ENCODE measurements at regions not wholly inside any gene's neighbourhood (a gene's known extent, or its start where the extent isn't known, plus 50 kb on each side); places are given as distances from the start of the nearest gene placed in this dataset.
"Not testable (repeated sequence)": the region's sequence is repeated elsewhere in the genome, so short reads cannot be mapped to it uniquely, and the experiment has no call there.

DNA sequence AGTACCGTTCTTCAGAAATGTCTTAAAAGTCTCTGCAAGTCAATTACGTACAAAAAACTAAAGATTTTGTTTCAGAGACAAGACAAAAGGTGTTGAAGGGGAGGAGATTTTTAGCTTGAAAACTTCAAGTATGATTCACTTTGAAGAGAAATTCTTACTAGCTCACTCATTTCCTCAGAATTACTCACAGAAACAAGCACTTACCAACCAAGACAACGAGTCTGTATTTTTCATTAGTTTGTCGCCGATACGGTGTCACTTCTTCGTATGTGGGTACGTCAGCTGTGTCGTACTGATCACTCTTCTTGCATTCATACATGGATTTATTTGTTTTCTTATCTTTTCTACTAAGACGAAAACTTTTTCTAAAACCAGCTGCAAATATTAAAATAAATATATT lies 90.6 kb upstream of the ODAD2 start:
- no peak for DNase-seq (ENCODE audit: low spot score)

DNA sequence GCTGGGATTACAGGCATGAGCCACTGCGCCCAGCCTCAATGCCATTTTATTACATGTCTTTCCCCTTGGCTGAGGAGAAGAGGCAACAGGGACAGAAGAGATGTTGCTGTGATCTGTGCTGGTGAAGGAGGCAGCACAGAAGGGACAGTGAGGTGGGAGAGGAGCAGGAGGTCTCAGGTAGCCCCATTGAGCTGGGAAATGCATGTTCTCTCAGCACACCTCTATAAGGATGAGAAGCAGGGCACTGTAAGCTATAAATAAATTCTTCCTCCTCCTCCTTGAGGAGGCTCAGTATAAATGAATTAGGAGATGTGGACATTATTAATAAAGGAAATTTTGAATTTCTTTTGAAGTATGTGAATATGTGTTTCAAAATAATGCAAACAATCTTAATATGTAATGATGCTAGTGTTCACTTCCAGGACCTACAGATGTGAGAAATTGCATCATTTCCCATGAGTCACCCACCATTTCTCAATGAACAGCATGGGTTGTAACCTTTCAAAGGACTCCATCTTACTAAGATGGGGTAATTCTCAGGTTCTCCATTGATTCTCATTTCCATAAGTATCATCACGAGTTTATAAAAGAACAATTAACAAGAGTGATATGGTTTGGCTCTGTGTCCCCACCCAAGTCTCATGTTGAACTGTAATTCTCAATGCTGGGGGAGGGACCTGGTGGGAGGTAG lies 88.9 kb upstream of the ODAD2 start:
- DNase-seq (ENCODE audit: low spot score): no peak
- intact Hi-C loops (cut with DNase I): no loop called here

More for the DNA sequence above, 90.6 kb upstream of the ODAD2 start:
- intact Hi-C loops (cut with DNase I): no loop called here

DNA sequence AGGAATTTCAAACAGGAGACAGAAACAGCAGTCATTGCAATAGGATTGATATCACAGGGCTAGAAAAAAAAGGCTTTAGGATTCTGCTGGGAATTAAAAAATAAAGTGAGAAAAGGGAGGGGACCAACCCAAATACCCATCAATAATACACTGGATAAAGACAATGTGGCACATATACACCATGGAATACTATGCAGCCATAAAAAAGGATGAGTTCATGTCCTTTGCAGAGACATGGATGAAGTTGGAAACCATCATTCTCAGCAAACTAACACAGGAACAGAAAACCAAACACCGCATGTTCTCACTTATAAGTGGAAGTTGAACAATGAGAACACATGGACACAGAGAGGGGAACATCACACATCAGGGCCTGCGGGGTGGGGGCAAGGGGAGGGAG lies 86.9 kb upstream of the ODAD2 start:
- intact Hi-C loops (cut with DNase I); DNase-seq (ENCODE audit: low spot score): not testable (repeated sequence)

DNA sequence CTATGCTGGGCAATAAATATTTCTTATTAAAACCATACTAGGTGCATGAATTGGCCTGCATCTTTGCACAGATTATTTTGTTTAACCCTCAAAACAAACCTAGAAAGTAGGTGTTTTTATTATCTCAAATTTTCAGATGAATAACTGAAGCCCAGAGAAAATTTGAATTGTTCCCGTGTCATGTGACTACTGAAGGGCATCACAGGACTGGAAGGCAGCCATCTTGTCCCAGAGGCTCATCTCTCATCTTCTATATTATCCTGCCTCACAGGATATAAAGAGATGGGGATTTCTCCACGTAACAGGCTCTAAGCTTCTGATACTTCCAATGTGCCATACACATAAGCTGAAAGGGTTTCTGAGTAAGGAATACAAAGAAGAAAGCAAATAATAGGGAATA lies 84.0 kb upstream of the ODAD2 start:
- intact Hi-C loops (cut with DNase I): no loop called here

DNA sequence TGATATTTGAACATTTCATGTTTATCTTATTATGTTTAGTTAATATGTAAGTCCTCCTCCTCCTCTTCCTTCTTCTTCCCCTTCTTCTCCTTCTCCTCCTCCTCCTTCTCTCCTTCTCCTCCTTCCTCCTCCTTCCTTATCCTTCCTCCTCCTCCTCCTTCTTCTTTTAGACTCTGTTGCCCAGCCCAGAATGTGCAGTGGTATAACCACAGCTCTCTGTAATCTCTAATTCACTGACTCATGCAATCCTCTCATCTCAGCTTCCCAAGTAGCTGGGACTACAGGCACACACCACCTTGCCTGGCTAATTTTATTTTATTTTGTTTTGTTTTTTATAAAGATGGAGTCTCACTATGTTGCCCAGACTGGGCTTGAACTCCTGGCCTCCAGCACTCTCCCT lies 83.4 kb upstream of the ODAD2 start:
- no peak for DNase-seq (ENCODE audit: low spot score)
- intact Hi-C loops (cut with DNase I): no loop called here

More for the DNA sequence above, 84.0 kb upstream of the ODAD2 start:
- no peak for DNase-seq (ENCODE audit: low spot score)

DNA sequence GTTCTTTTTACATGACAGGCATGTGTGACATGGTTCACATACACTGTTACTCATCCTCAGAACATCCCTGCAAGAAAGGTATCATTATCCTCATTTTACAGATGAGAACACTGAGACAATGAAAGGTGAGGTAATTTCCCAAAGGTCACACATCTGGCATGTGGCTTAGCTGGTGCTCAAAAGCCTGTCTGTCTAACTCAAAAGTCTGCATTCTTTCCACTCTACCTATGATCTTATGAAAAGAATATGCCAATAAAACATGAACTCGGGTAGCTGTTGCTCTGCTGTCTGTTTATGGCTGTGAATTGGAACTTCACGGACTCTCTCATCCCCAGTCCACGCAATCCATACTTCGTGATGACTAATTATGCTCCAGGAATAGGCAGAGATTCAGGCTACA lies 79.0 kb upstream of the ODAD2 start:
- intact Hi-C loops (cut with DNase I): no loop called here

DNA sequence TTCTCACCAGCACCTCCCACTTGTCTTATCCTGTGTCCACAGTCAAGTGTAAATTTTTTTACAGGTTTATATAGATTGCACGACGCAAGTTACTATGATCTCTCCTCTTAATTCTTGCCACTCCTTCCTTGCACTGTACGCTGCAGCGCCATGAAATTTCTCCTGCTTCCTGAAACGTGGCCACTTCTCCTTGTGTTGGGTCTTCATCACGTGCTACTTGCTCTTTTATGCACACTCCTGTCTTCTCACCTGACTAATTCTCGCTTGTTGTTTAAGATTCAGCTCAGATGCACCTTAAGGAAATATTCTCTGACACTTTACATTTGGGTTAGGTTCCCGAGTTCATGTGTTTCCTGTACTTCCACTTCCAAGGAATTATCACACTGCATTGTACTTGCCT lies 76.5 kb upstream of the ODAD2 start:
- intact Hi-C loops (cut with DNase I): no loop called here

More for the DNA sequence above, 79.0 kb upstream of the ODAD2 start:
- DNase-seq (ENCODE audit: low spot score): no peak

DNA sequence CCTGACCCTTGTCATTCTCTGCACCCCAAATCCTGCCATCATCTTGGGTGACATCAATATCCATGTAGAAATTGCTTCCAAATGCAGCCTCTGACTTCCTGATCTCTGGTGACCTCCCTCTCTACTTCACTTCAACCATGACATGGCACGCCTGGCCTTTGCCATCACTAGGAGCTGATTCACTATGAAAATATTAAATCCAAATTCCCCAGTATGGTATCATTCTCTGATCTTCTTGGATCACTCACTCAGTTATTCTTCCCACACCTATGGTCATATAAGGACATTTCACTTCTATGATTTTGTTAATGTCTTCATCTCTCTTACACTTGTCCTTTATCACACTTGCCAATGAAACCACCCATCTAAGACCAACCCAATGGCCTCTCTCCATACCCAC lies 73.7 kb upstream of the ODAD2 start:
- no peak for DNase-seq (ENCODE audit: low spot score)
- intact Hi-C loops (cut with DNase I): no loop called here

More for the DNA sequence above, 76.5 kb upstream of the ODAD2 start:
- DNase-seq (ENCODE audit: low spot score): no peak

DNA sequence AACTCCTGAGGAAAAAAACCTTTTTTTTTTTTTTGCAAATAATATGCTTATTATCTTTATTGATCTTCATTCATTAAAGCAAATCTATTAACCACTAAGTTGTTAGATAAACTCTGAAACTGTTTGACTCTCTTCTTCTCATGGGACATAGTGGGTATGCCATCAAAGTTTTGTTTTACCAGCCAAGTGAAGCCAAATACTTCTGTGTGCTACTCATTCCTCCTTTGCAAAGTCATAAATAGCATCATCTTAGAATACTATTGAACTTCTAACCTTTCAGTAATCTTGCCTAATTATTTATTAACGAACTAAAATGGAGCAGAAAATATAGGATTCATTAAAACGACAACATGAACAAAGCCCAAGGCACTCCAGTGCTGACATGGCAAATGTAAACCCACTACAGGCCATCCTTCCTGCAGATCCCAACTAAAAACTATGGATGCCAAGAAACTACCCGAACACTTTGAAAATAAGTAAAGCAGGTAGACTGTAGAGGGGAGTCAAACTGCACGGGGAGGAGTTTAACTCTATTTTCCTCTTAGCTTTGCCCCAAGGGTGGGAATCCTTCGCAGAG lies 61.2 kb upstream of the ODAD2 start:
- intact Hi-C loops (cut with DNase I): no loop called here

DNA sequence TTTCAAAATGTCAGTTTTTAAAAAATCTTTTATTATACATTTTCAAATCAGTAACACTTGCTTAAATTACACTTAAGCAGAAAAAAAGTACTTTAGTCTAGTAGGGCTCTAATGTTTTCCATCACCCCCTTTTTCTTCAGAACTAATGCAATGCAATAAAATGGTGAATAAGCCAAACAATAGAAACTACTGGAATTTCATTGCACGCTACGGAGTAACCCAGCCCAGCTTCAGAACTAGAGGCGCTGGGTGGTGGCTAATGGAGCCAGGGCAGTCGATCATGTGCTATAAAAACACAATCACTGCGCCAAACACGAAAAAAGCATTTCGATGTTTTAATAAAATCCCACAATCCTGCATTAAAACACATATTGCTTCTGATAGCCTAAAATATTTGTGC lies 59.9 kb upstream of the ODAD2 start:
- intact Hi-C loops (cut with DNase I): no loop called here
- DNase-seq (ENCODE audit: low spot score): no peak

More for the DNA sequence above, 61.2 kb upstream of the ODAD2 start:
- DNase-seq (ENCODE audit: low spot score): no peak

DNA sequence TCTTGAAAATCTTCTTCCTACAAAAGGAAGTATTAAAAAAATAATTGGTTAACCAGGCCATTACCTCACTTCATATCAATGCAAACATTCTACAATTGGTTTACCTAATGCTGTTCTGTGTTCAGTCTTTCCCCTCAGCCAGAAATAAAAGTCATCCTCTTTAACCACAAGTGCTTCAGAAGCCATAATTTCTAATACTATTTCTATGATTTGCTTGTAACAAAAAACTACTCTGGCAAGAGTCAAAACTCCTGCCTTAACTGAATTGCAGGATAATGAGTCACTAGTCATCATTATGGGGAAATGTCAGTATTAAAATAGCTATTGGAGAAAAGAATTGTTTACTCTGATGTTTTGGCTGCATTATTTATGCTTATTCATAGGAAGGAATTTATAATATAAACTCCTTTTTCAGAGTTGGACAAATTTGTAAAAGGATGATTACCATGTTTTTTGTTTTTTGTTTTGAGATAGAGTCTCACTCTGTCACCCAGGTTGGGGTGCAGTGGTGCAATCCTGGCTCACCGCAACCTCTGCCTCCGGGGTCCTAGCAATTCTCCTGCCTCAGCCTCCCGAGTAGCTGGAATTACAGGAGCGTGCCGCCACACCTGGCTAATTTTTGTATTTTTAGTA lies 55.5 kb upstream of the ODAD2 start:
- intact Hi-C loops (cut with DNase I): no loop called here
- DNase-seq (ENCODE audit: low spot score): no peak

DNA sequence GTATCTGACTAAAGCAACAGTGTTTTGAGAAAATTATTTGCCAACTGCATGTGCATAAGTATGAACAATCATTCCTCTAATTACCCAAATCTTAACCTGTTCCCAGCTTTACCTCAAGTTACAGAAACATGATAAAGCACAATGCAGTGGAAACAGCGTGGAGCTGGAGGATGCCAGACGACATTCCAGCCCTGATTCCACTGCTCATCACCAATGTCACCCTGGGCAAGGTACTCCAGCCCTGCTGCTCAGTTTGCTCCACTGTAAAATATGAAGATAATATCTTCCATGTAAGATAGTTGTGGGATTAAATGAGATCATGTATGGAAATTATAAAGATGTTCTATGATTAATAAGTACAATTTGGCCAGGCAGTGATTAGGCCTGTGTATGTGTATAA lies 50.4 kb upstream of the ODAD2 start:
- intact Hi-C loops (cut with DNase I): no loop called here
- DNase-seq (ENCODE audit: low spot score): no peak

Data from cardiac septum (tissue), 1 donor.